SK-N-MC (cell line): ENCODE measurements at regions not wholly inside any gene's neighbourhood (a gene's known extent, or its start where the extent isn't known, plus 50 kb on each side); places are given as distances from the start of the nearest gene placed in this dataset.

ENCODE experiments used
- DNase-seq: peaks from one replicate; pipeline ENCODE4 v3.0.0-alpha.2; 2011; ENCODE audit warnings: low read depth, low spot score
- H3K27ac ChIP-seq: fragments of 200-600 bp; sonication (generic); 2 replicates; pipeline ENCODE4 v1.5.1; 2016; ENCODE audit warnings: mixed run types
- H3K36me3 ChIP-seq: fragments of 200-600 bp; sonication (generic); 2 replicates; pipeline ENCODE4 v1.6.1; 2017; ENCODE audit warnings: antibody characterized with exemption, low read length, mixed read lengths; ENCODE audit not compliant: insufficient read depth
- H3K4me3 ChIP-seq: fragments of 200-600 bp; sonication (generic); 2 replicates; pipeline ENCODE4 v1.5.1; 2016
- H3K9ac ChIP-seq: fragments of 200-600 bp; sonication (generic); 2 replicates; pipeline ENCODE4 v1.8.0; 2017; ENCODE audit warnings: mixed run types, mixed read lengths; ENCODE audit not compliant: insufficient read length
- H3K9me3 ChIP-seq: fragments of 200-600 bp; sonication (generic); 2 replicates; pipeline ENCODE4 v1.6.1; 2017; ENCODE audit warnings: low read depth, mild to moderate bottlenecking, antibody characterized with exemption, low read length, moderate library complexity, mixed read lengths
- EZH2 ChIP-seq: fragments of 200-600 bp; sonication (generic); IDR thresholded peaks from one replicate; pipeline ENCODE4 v1.6.1; 2017; ENCODE audit warnings: antibody characterized with exemption
- FOXP2 ChIP-seq: optimal IDR thresholded peaks from 2 replicates; pipeline ENCODE3; 2011; ENCODE audit warnings: mild to moderate bottlenecking, moderate library complexity; ENCODE audit not compliant: insufficient read depth; ENCODE audit errors: extremely low read length, control extremely low read depth
- POLR2AphosphoS5 ChIP-seq: IDR thresholded peaks from 2 replicates; pipeline ENCODE4 v1.6.1; 2012; ENCODE audit warnings: mild to moderate bottlenecking, low read depth, low read length, borderline replicate concordance

- Histone ChIP-seq H3K4me3 (no peak overlapping the region), H3K36me3 (no peaks in the 10 kb centered on the region), H3K9ac (no peak overlapping the region), H3K27ac (no peak overlapping the region), H3K9me3 (no peaks in the 10 kb centered on the region)
- DNase-seq, result no peak
- no peak for TF ChIP-seq POLR2AphosphoS5
- no peak for TF ChIP-seq EZH2
- TF ChIP-seq FOXP2, result no peak
Observed at GRCh38 chr12:91630083-91630482, 447.5 kb upstream of the DCN start.

GRCh38 chr12:91629440-91629839, 446.8 kb upstream of the DCN start:
- no peak for TF ChIP-seq EZH2
- no peak for TF ChIP-seq FOXP2
- TF ChIP-seq POLR2AphosphoS5, result no peak
- H3K27ac ChIP-seq, result no peak overlapping the region
- DNase-seq, result no peak
- H3K9me3 ChIP-seq, result no peaks in the 10 kb centered on the region
- no peaks in the 10 kb centered on the region for H3K36me3 ChIP-seq
- H3K9ac ChIP-seq, result no peak overlapping the region
- no peak overlapping the region for H3K4me3 ChIP-seq

GRCh38 chr12:91628656-91629055, 446.0 kb upstream of the DCN start:
- no peak for DNase-seq
- Histone ChIP-seq H3K27ac (no peak overlapping the region), H3K4me3 (no peak overlapping the region), H3K9me3 (no peaks in the 10 kb centered on the region), H3K36me3 (no peaks in the 10 kb centered on the region), H3K9ac (no peak overlapping the region)
- TF ChIP-seq POLR2AphosphoS5 (no peak), EZH2 (no peak), FOXP2 (no peak)

GRCh38 chr12:91627225-91627624, 444.6 kb upstream of the DCN start:
- Histone ChIP-seq H3K9ac (no peak overlapping the region), H3K4me3 (no peak overlapping the region), H3K9me3 (no peaks in the 10 kb centered on the region), H3K36me3 (no peaks in the 10 kb centered on the region), H3K27ac (no peak overlapping the region)
- no peak for DNase-seq
- TF ChIP-seq FOXP2 (no peak), POLR2AphosphoS5 (no peak), EZH2 (no peak)

- no peaks in the 10 kb centered on the region for H3K36me3 ChIP-seq
- DNase-seq, result no peak
- no peaks in the 10 kb centered on the region for H3K9me3 ChIP-seq
- no peak overlapping the region for H3K9ac ChIP-seq
- no peak overlapping the region for H3K27ac ChIP-seq
- TF ChIP-seq EZH2 (no peak), FOXP2 (no peak), POLR2AphosphoS5 (no peak)
- no peak overlapping the region for H3K4me3 ChIP-seq
Observed at GRCh38 chr12:91622981-91623380, 440.4 kb upstream of the DCN start.

- H3K36me3 ChIP-seq, result no peaks in the 10 kb centered on the region
- no peak overlapping the region for H3K9ac ChIP-seq
- no peak overlapping the region for H3K4me3 ChIP-seq
- TF ChIP-seq POLR2AphosphoS5 (no peak), FOXP2 (no peak)
- no peak overlapping the region for H3K27ac ChIP-seq
- no peaks in the 10 kb centered on the region for H3K9me3 ChIP-seq
- DNase-seq, result no peak
Observed at GRCh38 chr12:91622037-91622436, 439.4 kb upstream of the DCN start.

GRCh38 chr12:91620992-91621391, 438.4 kb upstream of the DCN start:
- H3K9me3 ChIP-seq, result no peaks in the 10 kb centered on the region
- no peaks in the 10 kb centered on the region for H3K36me3 ChIP-seq
- no peak for DNase-seq
- H3K27ac ChIP-seq, result peak overlapping the region; percentile 89
- H3K4me3 ChIP-seq, result peak overlapping the region; percentile 37; the same call in 1 of the 2 replicates
- TF ChIP-seq EZH2, result no peak
- TF ChIP-seq FOXP2, result no peak
- TF ChIP-seq POLR2AphosphoS5, result no peak
- peak overlapping the region; percentile 52 for H3K9ac ChIP-seq

- TF ChIP-seq EZH2 (no peak), FOXP2 (no peak), POLR2AphosphoS5 (no peak)
- H3K9ac ChIP-seq, result peak overlapping the region; percentile 52
- peak overlapping the region; percentile 89 for H3K27ac ChIP-seq
- no peaks in the 10 kb centered on the region for H3K9me3 ChIP-seq
- H3K36me3 ChIP-seq, result no peaks in the 10 kb centered on the region
- no peak for DNase-seq
- peak overlapping the region; percentile 37; the same call in 1 of the 2 replicates for H3K4me3 ChIP-seq
Observed at GRCh38 chr12:91620422-91620821, 437.8 kb upstream of the DCN start.

GRCh38 chr12:91618281-91618680, 435.7 kb upstream of the DCN start:
- Histone ChIP-seq H3K4me3 (no peak overlapping the region), H3K27ac (no peak overlapping the region), H3K9me3 (no peaks in the 10 kb centered on the region), H3K36me3 (no peaks in the 10 kb centered on the region), H3K9ac (no peak overlapping the region)
- DNase-seq, result no peak
- TF ChIP-seq EZH2 (no peak), FOXP2 (no peak), POLR2AphosphoS5 (no peak)
